Neural crest cell (in vitro differentiated cells): ENCODE measurements at regions not wholly inside any gene's neighbourhood (a gene's known extent, or its start where the extent isn't known, plus 50 kb on each side); places are given as distances from the start of the nearest gene placed in this dataset.

Experiments
- DNase-seq: peaks from one replicate; pipeline ENCODE4 v3.0.0; 2021; ENCODE audit warnings: low read depth, mixed read lengths, low spot score
- H3K27ac Mint-ChIP-seq: one replicate; pipeline ENCODE4 v1.8.0; 2021; ENCODE audit warnings: mild to moderate bottlenecking, mixed read lengths; ENCODE audit not compliant: unreplicated experiment
- H3K27me3 Mint-ChIP-seq: 2 replicates; pipeline ENCODE4 v1.8.0; 2021; ENCODE audit warnings: low read depth, mild to moderate bottlenecking, mixed read lengths
- H3K36me3 Mint-ChIP-seq: 2 replicates; pipeline ENCODE4 v1.8.0; 2021; ENCODE audit warnings: low read depth, mild to moderate bottlenecking, mixed read lengths
- H3K4me1 Mint-ChIP-seq: 2 replicates; pipeline ENCODE4 v1.8.0; 2021; ENCODE audit warnings: mixed read lengths
- H3K4me3 Mint-ChIP-seq: one replicate; pipeline ENCODE4 v1.8.0; 2021; ENCODE audit warnings: mild to moderate bottlenecking, mixed read lengths
- H3K9me3 Mint-ChIP-seq: 2 replicates; pipeline ENCODE4 v1.8.0; 2021; ENCODE audit warnings: mixed read lengths
- CTCF ChIP-seq: fragments of 200-600 bp; sonication (generic); conservative IDR thresholded peaks from 2 replicates; pipeline ENCODE4 v1.5.0; 2021; ENCODE audit warnings: antibody characterized with exemption, mild to moderate bottlenecking

- no peak for TF ChIP-seq CTCF
- Mint-ChIP-seq H3K4me3 (no peak overlapping the region), H3K27me3 (no peaks in the 10 kb centered on the region), H3K36me3 (no peaks in the 10 kb centered on the region), H3K27ac (no peak overlapping the region), H3K4me1 (no peaks in the 10 kb centered on the region), H3K9me3 (no peaks in the 10 kb centered on the region)
- no peak for DNase-seq
These were observed 222.5 kb upstream of the LRFN2 start for GRCh38 chr6:40809627-40810026.

- Mint-ChIP-seq H3K9me3 (no peaks in the 10 kb centered on the region), H3K4me3 (no peak overlapping the region), H3K27ac (no peak overlapping the region), H3K4me1 (no peaks in the 10 kb centered on the region), H3K36me3 (no peaks in the 10 kb centered on the region), H3K27me3 (no peaks in the 10 kb centered on the region)
- no peak for DNase-seq
- no peak for TF ChIP-seq CTCF
These were observed 220.3 kb upstream of the LRFN2 start for GRCh38 chr6:40807484-40807883.

- Mint-ChIP-seq H3K27me3 (no peaks in the 10 kb centered on the region), H3K4me1 (no peaks in the 10 kb centered on the region), H3K4me3 (no peak overlapping the region), H3K36me3 (no peaks in the 10 kb centered on the region), H3K9me3 (no peaks in the 10 kb centered on the region), H3K27ac (no peak overlapping the region)
- TF ChIP-seq CTCF = no peak
- no peak for DNase-seq
These were observed 219.2 kb upstream of the LRFN2 start for GRCh38 chr6:40806256-40806864.

GRCh38 chr6:40805336-40805735, 218.2 kb upstream of the LRFN2 start:
- Mint-ChIP-seq H3K4me1 (no peaks in the 10 kb centered on the region), H3K4me3 (no peak overlapping the region), H3K36me3 (no peaks in the 10 kb centered on the region), H3K27me3 (no peaks in the 10 kb centered on the region), H3K9me3 (no peaks in the 10 kb centered on the region), H3K27ac (peak overlapping the region; percentile 43)
- no peak for DNase-seq
- TF ChIP-seq CTCF = no peak

GRCh38 chr6:40804905-40805304, 217.7 kb upstream of the LRFN2 start:
- no peaks in the 10 kb centered on the region for H3K9me3 Mint-ChIP-seq

More at GRCh38 chr6:40804905-40805304, 217.7 kb upstream of the LRFN2 start:
- no peak for DNase-seq
- no peak overlapping the region for H3K4me3 Mint-ChIP-seq
- peak overlapping the region; percentile 43 for H3K27ac Mint-ChIP-seq
- TF ChIP-seq CTCF = peak; percentile 52
- H3K27me3 Mint-ChIP-seq = no peaks in the 10 kb centered on the region
- no peaks in the 10 kb centered on the region for H3K4me1 Mint-ChIP-seq
- no peaks in the 10 kb centered on the region for H3K36me3 Mint-ChIP-seq
